Ovary (tissue), 7 donors: ENCODE measurements at regions not wholly inside any gene's neighbourhood (a gene's known extent, or its start where the extent isn't known, plus 50 kb on each side); places are given as distances from the start of the nearest gene placed in this dataset.

ENCODE experiments used
- DNase-seq, 5 donors: peaks; one replicate each; pipeline ENCODE4 v3.0.0-alpha.2; 2019 to 2020
- H3K27ac ChIP-seq, 2 donors: fragments of 200-600 bp; one replicate each; pipeline versions ENCODE4 v1.5.1 to v1.8.0; 2019 to 2022
- H3K27me3 ChIP-seq: fragments of 200-600 bp; one replicate; pipeline ENCODE4 v1.8.0; 2022
- H3K36me3 ChIP-seq: fragments of 200-600 bp; sonication (generic); one replicate; pipeline ENCODE4 v1.5.1; 2019
- H3K4me1 ChIP-seq: one replicate; pipeline ENCODE4 v1.8.1; 2013; ENCODE audit warnings: mild to moderate bottlenecking, moderate library complexity; ENCODE audit not compliant: insufficient read depth
- H3K4me3 ChIP-seq: fragments of 200-600 bp; sonication (generic); one replicate; pipeline ENCODE4 v1.5.1; 2017
- H3K9me3 ChIP-seq, 2 donors: fragments of 200-600 bp in 1 of 2; sonication (generic) in 1 of 2; one replicate each; pipeline versions ENCODE4 v1.5.1 to v1.8.1; 2013 to 2019; ENCODE audit warnings: mild to moderate bottlenecking in 1 of 2, moderate library complexity in 1 of 2
- EP300 ChIP-seq: sonication (generic); formaldehyde crosslinking; IDR thresholded peaks from one replicate; pipeline ENCODE4 v1.6.1; 2017; ENCODE audit warnings: antibody characterized with exemption
- POLR2A ChIP-seq: fragments of 450-650 bp; IDR thresholded peaks from one replicate; pipeline ENCODE4 v1.6.1; 2017; ENCODE audit warnings: antibody characterized with exemption, mild to moderate bottlenecking, moderate library complexity
- whole genome bisulfite sequencing, 3 donors: extraction: QIAGEN DNeasy Blood & Tissue Kit in 1 of 3; methylation state at CpG; one replicate each; pipeline versions ENCODE4 v1.1.5 to v1.1.7; 2013 to 2017; 5-methylcytosine and 5-hydroxymethylcytosine counted together
- intact Hi-C, 4 donors: fragments of 100-400 bp; cut with DNase I; formaldehyde crosslinking; loops; one replicate each; pipeline versions ENCODE4 v1.11.0 to v1.15.1; 2022 to 2023
- TF ChIP-seq, protein P1 (sequence below), 3 donors: fragments of 450-650 bp in 2 of 3; fragments of 200-600 bp in 1 of 3; IDR thresholded peaks; one replicate each; pipeline versions ENCODE4 v1.5.1 to v1.8.0; 2016 to 2022; ENCODE audit warnings: antibody characterized with exemption in 3 of 3, mild to moderate bottlenecking in 1 of 3
- donor health status: DM: no; HTN: no; CAD: no; lungs with moderate emphysema.
- donor health status: DM: no; HTN: no; CAD: no.
- donor health status: Bipolar disorder and iron deficiency.
- donor health status: DM: no; HTN: no; CAD: no.
- donor health status: DM: yes; HTN: yes; CAD: no.

DNA sequence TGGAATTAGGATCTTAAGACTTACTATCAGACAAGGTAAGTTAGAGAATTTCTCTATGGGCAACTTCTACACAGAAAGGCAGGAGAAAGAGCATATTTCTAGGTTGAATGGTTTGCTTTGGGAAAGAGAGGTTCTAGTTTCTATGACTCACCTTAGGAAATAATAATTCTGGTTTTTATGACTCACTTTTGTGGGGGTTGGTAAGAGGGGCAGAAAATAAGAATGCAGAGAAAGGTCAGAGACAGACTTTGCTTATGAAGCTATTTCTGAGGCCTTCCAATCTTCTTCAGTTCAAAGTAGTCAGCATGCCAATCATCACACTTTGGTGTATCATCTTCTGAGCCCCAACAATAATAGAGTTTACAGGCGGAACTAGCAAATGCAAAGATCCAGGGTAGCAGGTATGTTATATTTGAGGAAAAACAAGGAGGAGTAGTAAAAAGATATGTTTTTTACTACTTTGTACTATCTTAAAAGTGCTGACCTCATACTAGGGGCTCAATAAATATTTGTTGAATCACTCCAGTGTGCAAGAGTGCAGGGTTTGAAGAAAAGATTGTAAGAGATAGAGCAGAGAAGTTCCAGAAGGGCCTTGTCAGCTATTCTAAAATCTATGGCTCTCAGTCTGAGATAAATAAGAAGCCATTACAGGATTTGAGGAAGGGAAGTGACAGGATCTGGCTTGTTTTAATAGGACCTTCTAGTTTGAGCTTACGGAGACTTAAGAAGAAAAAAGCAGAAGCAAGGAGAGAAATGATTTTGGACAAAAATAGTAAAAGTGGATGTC lies 56.7 kb upstream of the LRFN5 start:
- Histone ChIP-seq H3K4me1 (no peaks in the 10 kb centered on the region), H3K36me3 (no peaks in the 10 kb centered on the region), H3K27ac (no peak overlapping the region), H3K4me3 (no peak overlapping the region), H3K27me3 (no peaks in the 10 kb centered on the region), H3K9me3 (no peaks in the 10 kb centered on the region)
- WGBS, 3 donors, result 44 to 57% (median 52%) methylated on average over 2 of the region's 2 CpGs
- no peak for DNase-seq
- TF ChIP-seq, protein P1, sequence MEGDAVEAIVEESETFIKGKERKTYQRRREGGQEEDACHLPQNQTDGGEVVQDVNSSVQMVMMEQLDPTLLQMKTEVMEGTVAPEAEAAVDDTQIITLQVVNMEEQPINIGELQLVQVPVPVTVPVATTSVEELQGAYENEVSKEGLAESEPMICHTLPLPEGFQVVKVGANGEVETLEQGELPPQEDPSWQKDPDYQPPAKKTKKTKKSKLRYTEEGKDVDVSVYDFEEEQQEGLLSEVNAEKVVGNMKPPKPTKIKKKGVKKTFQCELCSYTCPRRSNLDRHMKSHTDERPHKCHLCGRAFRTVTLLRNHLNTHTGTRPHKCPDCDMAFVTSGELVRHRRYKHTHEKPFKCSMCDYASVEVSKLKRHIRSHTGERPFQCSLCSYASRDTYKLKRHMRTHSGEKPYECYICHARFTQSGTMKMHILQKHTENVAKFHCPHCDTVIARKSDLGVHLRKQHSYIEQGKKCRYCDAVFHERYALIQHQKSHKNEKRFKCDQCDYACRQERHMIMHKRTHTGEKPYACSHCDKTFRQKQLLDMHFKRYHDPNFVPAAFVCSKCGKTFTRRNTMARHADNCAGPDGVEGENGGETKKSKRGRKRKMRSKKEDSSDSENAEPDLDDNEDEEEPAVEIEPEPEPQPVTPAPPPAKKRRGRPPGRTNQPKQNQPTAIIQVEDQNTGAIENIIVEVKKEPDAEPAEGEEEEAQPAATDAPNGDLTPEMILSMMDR (IDR thresholded peaks at IDR 0.05), result no peak
- no peak for TF ChIP-seq POLR2A
- no peak for TF ChIP-seq EP300
- intact Hi-C loops, result no loop called here

DNA sequence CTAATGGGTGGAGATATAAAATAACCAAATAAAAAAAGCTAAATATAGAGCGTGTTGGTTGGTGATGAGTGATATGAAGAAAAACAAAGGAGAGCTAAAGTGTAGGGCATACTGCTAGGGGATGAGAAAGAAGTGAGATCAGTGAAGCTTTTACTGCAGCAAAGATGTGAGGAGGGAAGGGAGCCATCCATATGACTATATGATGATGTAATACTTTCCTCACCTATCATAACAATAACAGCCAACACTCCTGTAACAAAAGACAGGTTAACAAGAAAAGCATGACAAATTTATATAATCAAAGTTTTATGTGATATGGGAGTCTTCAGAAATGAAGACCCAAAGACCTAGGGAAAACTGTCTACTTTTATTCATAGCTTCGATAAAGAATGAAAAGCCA lies 57.4 kb upstream of the LRFN5 start:
- intact Hi-C loops, result no loop called here
- 81 to 92% (median 87%) methylated on average over 2 of the region's 2 CpGs for WGBS, 3 donors
- Histone ChIP-seq H3K4me1 (no peaks in the 10 kb centered on the region), H3K27ac (no peak overlapping the region), H3K4me3 (no peak overlapping the region), H3K27me3 (no peaks in the 10 kb centered on the region), H3K9me3 (no peaks in the 10 kb centered on the region), H3K36me3 (no peaks in the 10 kb centered on the region)
- no peak for DNase-seq
- TF ChIP-seq POLR2A, result no peak
- TF ChIP-seq, protein P1 (IDR thresholded peaks at IDR 0.05), result no peak
- TF ChIP-seq EP300, result no peak

DNA sequence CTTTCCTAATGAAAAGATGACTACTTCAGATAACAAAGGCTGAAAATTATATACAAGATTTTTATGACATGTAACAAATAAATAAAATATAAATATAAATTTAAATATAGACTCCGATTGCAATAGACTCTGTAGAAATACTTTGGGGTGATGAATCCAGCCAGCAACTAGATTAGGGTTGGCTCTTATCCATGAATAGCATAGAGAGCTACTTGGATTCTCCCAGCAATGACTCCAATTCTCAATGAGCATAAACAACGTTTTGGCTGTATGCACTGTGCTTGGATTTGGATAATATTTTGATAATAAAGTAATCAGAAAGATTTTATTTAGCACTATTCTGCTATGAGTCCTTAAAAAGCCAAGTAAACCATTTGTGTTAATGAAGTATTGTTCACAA lies 58.0 kb upstream of the LRFN5 start:
- Histone ChIP-seq H3K27me3 (no peaks in the 10 kb centered on the region), H3K4me3 (no peak overlapping the region), H3K36me3 (no peaks in the 10 kb centered on the region), H3K9me3 (no peaks in the 10 kb centered on the region), H3K27ac (no peak overlapping the region), H3K4me1 (no peaks in the 10 kb centered on the region)
- WGBS, 3 donors, result 13 to 15% (median 15%) methylated on average over 2 of the region's 2 CpGs
- TF ChIP-seq POLR2A, result no peak
- TF ChIP-seq EP300, result no peak
- TF ChIP-seq, protein P1 (IDR thresholded peaks at IDR 0.05), result no peak
- no peak for DNase-seq
- intact Hi-C loops, result no loop called here

DNA sequence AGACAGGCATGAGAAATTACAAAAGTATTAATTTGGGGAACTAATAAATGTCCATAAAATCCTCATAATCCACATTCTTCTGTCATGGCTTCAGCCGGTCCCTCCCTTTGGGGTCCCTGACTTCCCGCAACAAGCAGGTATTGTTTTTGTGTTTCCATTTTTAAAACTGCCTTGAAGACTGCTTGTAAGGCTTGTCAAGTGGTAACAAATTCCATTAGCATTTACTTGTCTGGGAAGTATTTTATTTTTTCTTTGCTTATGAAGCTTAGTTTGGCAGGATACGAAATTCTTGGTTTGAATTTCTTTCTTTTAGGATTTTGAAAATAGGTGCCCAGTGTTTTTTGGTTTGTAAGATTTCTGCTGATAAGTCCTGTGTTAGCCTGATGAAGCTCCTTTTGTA lies 65.3 kb upstream of the LRFN5 start:
- intact Hi-C loops, result no loop called here
- Histone ChIP-seq H3K36me3 (no peaks in the 10 kb centered on the region), H3K27me3 (no peaks in the 10 kb centered on the region), H3K4me3 (no peak overlapping the region), H3K9me3 (no peaks in the 10 kb centered on the region), H3K27ac (no peak overlapping the region), H3K4me1 (no peaks in the 10 kb centered on the region)
- TF ChIP-seq POLR2A, result no peak
- no peak for TF ChIP-seq EP300
- TF ChIP-seq, protein P1 (IDR thresholded peaks at IDR 0.05), result no peak
- 89 to 92% (median 92%) methylated on average over 3 of the region's 3 CpGs for whole genome bisulfite sequencing, 3 donors
- no peak for DNase-seq
